ENCODE measurements at regions not wholly inside any gene's neighbourhood (a gene's known extent, or its start where the extent isn't known, plus 50 kb on each side); places are given as distances from the start of the nearest gene placed in this dataset.

DNA sequence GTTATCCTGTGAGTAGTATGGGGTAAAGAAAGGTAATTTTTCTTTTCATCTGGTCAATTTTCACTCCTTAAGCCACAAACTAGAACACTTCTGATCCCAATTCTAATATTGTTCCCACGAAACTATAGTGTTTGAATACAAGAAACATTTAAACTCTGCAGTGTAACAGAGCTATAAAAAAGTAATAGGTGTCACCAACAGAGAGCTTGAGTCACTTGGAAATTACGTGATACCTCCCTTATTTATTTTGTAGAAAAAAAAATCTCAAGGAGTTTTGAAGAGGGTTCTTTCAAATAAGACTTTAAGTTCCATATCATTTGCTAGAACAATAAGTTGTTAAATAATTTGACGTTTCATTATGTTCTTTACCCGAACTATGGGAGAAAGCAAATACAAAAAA lies 959.4 kb downstream of the JRKL start:
- TF ChIP-seq, protein P1, sequence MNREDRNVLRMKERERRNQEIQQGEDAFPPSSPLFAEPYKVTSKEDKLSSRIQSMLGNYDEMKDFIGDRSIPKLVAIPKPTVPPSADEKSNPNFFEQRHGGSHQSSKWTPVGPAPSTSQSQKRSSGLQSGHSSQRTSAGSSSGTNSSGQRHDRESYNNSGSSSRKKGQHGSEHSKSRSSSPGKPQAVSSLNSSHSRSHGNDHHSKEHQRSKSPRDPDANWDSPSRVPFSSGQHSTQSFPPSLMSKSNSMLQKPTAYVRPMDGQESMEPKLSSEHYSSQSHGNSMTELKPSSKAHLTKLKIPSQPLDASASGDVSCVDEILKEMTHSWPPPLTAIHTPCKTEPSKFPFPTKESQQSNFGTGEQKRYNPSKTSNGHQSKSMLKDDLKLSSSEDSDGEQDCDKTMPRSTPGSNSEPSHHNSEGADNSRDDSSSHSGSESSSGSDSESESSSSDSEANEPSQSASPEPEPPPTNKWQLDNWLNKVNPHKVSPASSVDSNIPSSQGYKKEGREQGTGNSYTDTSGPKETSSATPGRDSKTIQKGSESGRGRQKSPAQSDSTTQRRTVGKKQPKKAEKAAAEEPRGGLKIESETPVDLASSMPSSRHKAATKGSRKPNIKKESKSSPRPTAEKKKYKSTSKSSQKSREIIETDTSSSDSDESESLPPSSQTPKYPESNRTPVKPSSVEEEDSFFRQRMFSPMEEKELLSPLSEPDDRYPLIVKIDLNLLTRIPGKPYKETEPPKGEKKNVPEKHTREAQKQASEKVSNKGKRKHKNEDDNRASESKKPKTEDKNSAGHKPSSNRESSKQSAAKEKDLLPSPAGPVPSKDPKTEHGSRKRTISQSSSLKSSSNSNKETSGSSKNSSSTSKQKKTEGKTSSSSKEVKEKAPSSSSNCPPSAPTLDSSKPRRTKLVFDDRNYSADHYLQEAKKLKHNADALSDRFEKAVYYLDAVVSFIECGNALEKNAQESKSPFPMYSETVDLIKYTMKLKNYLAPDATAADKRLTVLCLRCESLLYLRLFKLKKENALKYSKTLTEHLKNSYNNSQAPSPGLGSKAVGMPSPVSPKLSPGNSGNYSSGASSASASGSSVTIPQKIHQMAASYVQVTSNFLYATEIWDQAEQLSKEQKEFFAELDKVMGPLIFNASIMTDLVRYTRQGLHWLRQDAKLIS (CRISPR knock-in tag; IDR thresholded peaks at IDR 0.05) = no peak
- TF ChIP-seq NR2C2 (CRISPR knock-in tag; IDR thresholded peaks at IDR 0.05) = no peak
- TF ChIP-seq NR2C2 (tag; IDR thresholded peaks at IDR 0.05) = no peak
- TF ChIP-seq, protein P2, sequence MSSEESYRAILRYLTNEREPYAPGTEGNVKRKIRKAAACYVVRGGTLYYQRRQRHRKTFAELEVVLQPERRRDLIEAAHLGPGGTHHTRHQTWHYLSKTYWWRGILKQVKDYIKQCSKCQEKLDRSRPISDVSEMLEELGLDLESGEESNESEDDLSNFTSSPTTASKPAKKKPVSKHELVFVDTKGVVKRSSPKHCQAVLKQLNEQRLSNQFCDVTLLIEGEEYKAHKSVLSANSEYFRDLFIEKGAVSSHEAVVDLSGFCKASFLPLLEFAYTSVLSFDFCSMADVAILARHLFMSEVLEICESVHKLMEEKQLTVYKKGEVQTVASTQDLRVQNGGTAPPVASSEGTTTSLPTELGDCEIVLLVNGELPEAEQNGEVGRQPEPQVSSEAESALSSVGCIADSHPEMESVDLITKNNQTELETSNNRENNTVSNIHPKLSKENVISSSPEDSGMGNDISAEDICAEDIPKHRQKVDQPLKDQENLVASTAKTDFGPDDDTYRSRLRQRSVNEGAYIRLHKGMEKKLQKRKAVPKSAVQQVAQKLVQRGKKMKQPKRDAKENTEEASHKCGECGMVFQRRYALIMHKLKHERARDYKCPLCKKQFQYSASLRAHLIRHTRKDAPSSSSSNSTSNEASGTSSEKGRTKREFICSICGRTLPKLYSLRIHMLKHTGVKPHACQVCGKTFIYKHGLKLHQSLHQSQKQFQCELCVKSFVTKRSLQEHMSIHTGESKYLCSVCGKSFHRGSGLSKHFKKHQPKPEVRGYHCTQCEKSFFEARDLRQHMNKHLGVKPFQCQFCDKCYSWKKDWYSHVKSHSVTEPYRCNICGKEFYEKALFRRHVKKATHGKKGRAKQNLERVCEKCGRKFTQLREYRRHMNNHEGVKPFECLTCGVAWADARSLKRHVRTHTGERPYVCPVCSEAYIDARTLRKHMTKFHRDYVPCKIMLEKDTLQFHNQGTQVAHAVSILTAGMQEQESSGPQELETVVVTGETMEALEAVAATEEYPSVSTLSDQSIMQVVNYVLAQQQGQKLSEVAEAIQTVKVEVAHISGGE (CRISPR knock-in tag; IDR thresholded peaks at IDR 0.05) = no peak
- TF ChIP-seq POLR2AphosphoS5 (IDR thresholded peaks at IDR 0.05; ENCODE audit: control insufficient read depth, insufficient read depth, low read depth, low read length) = no peak
- no peak for TF ChIP-seq ZSCAN29 (IDR thresholded peaks at IDR 0.05)
- no peak for TF ChIP-seq ZNF586 (CRISPR knock-in tag; conservative IDR thresholded peaks at IDR 0.05)
- TF ChIP-seq ZNF431 (CRISPR knock-in tag; IDR thresholded peaks at IDR 0.05) = no peak

All from K562 (cell line).